ENCODE measurements at regions not wholly inside any gene's neighbourhood (a gene's known extent, or its start where the extent isn't known, plus 50 kb on each side); places are given as distances from the start of the nearest gene placed in this dataset.

DNA sequence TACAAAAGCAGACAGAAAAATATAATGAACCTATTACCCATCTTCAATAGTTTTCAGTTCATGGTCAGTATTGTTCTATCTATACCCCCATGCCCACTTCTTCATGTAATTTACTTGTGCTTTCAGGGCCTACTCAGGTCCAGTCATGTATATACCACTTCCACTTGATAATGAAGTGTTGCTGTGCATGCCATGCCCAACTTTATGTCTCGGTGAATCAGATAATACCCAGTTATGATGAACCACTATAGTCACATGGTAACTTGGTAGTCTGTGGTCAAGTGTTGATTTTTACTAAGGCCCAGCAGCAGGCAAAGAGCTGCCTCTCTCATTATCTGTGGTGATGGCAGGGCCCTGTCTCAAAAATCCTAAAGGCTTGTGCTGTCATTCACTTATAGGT is 70.7 kb upstream of the IL33 start:
- TF ChIP-seq, protein P1, sequence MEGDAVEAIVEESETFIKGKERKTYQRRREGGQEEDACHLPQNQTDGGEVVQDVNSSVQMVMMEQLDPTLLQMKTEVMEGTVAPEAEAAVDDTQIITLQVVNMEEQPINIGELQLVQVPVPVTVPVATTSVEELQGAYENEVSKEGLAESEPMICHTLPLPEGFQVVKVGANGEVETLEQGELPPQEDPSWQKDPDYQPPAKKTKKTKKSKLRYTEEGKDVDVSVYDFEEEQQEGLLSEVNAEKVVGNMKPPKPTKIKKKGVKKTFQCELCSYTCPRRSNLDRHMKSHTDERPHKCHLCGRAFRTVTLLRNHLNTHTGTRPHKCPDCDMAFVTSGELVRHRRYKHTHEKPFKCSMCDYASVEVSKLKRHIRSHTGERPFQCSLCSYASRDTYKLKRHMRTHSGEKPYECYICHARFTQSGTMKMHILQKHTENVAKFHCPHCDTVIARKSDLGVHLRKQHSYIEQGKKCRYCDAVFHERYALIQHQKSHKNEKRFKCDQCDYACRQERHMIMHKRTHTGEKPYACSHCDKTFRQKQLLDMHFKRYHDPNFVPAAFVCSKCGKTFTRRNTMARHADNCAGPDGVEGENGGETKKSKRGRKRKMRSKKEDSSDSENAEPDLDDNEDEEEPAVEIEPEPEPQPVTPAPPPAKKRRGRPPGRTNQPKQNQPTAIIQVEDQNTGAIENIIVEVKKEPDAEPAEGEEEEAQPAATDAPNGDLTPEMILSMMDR (conservative IDR thresholded peaks at IDR 0.05; ENCODE audit: low read depth, low read length), result no peak
- no peak for TF ChIP-seq EZH2 (IDR thresholded peaks at IDR 0.05; ENCODE audit: borderline replicate concordance, low read depth, low read length, poor library complexity, severe bottlenecking)

Measured in A673 (cell line).